ENCODE measurements at regions not wholly inside any gene's neighbourhood (a gene's known extent, or its start where the extent isn't known, plus 50 kb on each side); places are given as distances from the start of the nearest gene placed in this dataset.
"Not testable (repeated sequence)": the region's sequence is repeated elsewhere in the genome, so short reads cannot be mapped to it uniquely, and the experiment has no call there.

- not testable (repeated sequence) for H3K9me2 ChIP-seq (ENCODE audit: insufficient read depth); H3F3A ChIP-seq (replicated peaks; ENCODE audit: low read depth); H3K27ac ChIP-seq (ENCODE audit: low read depth); ATAC-seq; H4K20me1 ChIP-seq (replicated peaks; ENCODE audit: insufficient read depth); H3K4me1 ChIP-seq (ENCODE audit: insufficient read depth); H2AFZ ChIP-seq; H3K36me3 ChIP-seq (ENCODE audit: insufficient read depth); H3K79me2 ChIP-seq (replicated peaks; ENCODE audit: insufficient read depth); H3K4me2 ChIP-seq; H3K4me3 ChIP-seq; H3K4me3 Mint-ChIP-seq; H3K27me3 Mint-ChIP-seq (ENCODE audit: insufficient read depth, low read depth, poor library complexity); H3K4me1 Mint-ChIP-seq; H3K27ac Mint-ChIP-seq; H3K27me3 ChIP-seq (ENCODE audit: insufficient read depth)
- peaks cover 56% of the 10 kb centered on the region for H3K36me3 Mint-ChIP-seq (ENCODE audit: low read depth)
- TF ChIP-seq, protein P1, sequence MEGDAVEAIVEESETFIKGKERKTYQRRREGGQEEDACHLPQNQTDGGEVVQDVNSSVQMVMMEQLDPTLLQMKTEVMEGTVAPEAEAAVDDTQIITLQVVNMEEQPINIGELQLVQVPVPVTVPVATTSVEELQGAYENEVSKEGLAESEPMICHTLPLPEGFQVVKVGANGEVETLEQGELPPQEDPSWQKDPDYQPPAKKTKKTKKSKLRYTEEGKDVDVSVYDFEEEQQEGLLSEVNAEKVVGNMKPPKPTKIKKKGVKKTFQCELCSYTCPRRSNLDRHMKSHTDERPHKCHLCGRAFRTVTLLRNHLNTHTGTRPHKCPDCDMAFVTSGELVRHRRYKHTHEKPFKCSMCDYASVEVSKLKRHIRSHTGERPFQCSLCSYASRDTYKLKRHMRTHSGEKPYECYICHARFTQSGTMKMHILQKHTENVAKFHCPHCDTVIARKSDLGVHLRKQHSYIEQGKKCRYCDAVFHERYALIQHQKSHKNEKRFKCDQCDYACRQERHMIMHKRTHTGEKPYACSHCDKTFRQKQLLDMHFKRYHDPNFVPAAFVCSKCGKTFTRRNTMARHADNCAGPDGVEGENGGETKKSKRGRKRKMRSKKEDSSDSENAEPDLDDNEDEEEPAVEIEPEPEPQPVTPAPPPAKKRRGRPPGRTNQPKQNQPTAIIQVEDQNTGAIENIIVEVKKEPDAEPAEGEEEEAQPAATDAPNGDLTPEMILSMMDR (conservative IDR thresholded peaks at IDR 0.05; ENCODE audit: low read depth in 2 of 2), result peak; percentile 32 to 44
- DNase-seq (ENCODE audit: low spot score), result peak; percentile 11
- peaks cover 98% of the 10 kb centered on the region for H3K9me3 Mint-ChIP-seq
These were observed 1092.1 kb downstream of the TMEM121 start for GRCh38 chr14:106618471-106618951.

DNA sequence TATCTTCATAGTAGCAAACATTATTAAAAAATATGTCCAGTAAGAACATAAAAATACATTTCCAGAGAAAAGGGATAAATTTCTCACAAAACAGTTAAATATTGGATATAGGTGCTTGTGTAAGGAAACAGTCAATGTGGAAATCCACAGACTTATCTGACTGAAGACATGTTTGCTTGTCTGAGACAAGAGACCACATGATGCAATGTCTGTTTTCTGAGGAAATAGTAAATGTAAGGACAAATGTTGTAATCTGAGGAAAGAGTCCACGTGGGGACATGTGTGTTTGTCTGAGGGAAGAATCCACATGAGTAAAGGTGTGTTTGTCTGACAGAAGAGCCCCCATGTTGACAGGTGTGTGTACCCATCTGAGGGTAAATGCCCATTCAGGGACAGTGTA lies 1093.2 kb downstream of the TMEM121 start:
- Histone ChIP-seq H3K27me3 (ENCODE audit: insufficient read depth) (no peaks in the 10 kb centered on the region), H4K20me1 (replicated peaks; ENCODE audit: insufficient read depth) (no peaks in the 10 kb centered on the region), H3K4me2 (no peak overlapping the region), H3K4me3 (no peak overlapping the region), H3K36me3 (ENCODE audit: insufficient read depth) (no peaks in the 10 kb centered on the region; the same call in 1 of the 2 replicates), H3K9me2 (ENCODE audit: insufficient read depth) (no peaks in the 10 kb centered on the region), H2AFZ (no peak overlapping the region), H3F3A (replicated peaks; ENCODE audit: low read depth) (no peaks in the 10 kb centered on the region), H3K4me1 (ENCODE audit: insufficient read depth) (no peaks in the 10 kb centered on the region), H3K27ac (ENCODE audit: low read depth) (no peak overlapping the region), H3K79me2 (replicated peaks; ENCODE audit: insufficient read depth) (no peaks in the 10 kb centered on the region)
- Mint-ChIP-seq H3K27me3 (ENCODE audit: insufficient read depth, low read depth, poor library complexity) (peaks cover 8% of the 10 kb centered on the region), H3K4me1 (no peaks in the 10 kb centered on the region), H3K36me3 (ENCODE audit: low read depth) (peaks cover 55% of the 10 kb centered on the region), H3K4me3 (no peak overlapping the region), H3K27ac (no peak overlapping the region), H3K9me3 (peaks cover 98% of the 10 kb centered on the region)
- no peak for TF ChIP-seq CREB1 (CRISPR knock-in tag; IDR thresholded peaks at IDR 0.05; ENCODE audit: low read depth)
- TF ChIP-seq, protein P2, sequence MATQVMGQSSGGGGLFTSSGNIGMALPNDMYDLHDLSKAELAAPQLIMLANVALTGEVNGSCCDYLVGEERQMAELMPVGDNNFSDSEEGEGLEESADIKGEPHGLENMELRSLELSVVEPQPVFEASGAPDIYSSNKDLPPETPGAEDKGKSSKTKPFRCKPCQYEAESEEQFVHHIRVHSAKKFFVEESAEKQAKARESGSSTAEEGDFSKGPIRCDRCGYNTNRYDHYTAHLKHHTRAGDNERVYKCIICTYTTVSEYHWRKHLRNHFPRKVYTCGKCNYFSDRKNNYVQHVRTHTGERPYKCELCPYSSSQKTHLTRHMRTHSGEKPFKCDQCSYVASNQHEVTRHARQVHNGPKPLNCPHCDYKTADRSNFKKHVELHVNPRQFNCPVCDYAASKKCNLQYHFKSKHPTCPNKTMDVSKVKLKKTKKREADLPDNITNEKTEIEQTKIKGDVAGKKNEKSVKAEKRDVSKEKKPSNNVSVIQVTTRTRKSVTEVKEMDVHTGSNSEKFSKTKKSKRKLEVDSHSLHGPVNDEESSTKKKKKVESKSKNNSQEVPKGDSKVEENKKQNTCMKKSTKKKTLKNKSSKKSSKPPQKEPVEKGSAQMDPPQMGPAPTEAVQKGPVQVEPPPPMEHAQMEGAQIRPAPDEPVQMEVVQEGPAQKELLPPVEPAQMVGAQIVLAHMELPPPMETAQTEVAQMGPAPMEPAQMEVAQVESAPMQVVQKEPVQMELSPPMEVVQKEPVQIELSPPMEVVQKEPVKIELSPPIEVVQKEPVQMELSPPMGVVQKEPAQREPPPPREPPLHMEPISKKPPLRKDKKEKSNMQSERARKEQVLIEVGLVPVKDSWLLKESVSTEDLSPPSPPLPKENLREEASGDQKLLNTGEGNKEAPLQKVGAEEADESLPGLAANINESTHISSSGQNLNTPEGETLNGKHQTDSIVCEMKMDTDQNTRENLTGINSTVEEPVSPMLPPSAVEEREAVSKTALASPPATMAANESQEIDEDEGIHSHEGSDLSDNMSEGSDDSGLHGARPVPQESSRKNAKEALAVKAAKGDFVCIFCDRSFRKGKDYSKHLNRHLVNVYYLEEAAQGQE (IDR thresholded peaks at IDR 0.05; ENCODE audit: unreplicated experiment), result no peak
- no peak for ATAC-seq
- DNase-seq (ENCODE audit: low spot score), result no peak

GRCh38 chr14:106620368-106620767 lies 1094.0 kb downstream of the TMEM121 start:
- H3K27me3 ChIP-seq (ENCODE audit: insufficient read depth), result no peaks in the 10 kb centered on the region
- H3K9me3 Mint-ChIP-seq, result peaks cover 98% of the 10 kb centered on the region
- H3K27ac Mint-ChIP-seq, result no peak overlapping the region
- H3K4me1 ChIP-seq (ENCODE audit: insufficient read depth), result no peaks in the 10 kb centered on the region
- H3K27me3 Mint-ChIP-seq (ENCODE audit: insufficient read depth, low read depth, poor library complexity), result peaks cover 8% of the 10 kb centered on the region
- DNase-seq (ENCODE audit: low spot score) (no peak), ATAC-seq (no peak)
- H3K36me3 ChIP-seq (ENCODE audit: insufficient read depth), result no peaks in the 10 kb centered on the region; the same call in 1 of the 2 replicates
- no peaks in the 10 kb centered on the region for H4K20me1 ChIP-seq (replicated peaks; ENCODE audit: insufficient read depth)
- H3K4me1 Mint-ChIP-seq, result no peaks in the 10 kb centered on the region
- no peaks in the 10 kb centered on the region for H3K9me2 ChIP-seq (ENCODE audit: insufficient read depth)
- H3K4me3 Mint-ChIP-seq, result no peak overlapping the region
- no peak overlapping the region for H2AFZ ChIP-seq
- no peak overlapping the region for H3K4me3 ChIP-seq
- H3K36me3 Mint-ChIP-seq (ENCODE audit: low read depth), result peaks cover 58% of the 10 kb centered on the region
- H3K79me2 ChIP-seq (replicated peaks; ENCODE audit: insufficient read depth), result no peaks in the 10 kb centered on the region
- H3K4me2 ChIP-seq, result no peak overlapping the region
- no peak overlapping the region for H3K27ac ChIP-seq (ENCODE audit: low read depth)
- TF ChIP-seq, protein P2 (IDR thresholded peaks at IDR 0.05; ENCODE audit: unreplicated experiment), result no peak
- no peak for TF ChIP-seq JUNB (IDR thresholded peaks at IDR 0.05; ENCODE audit: unreplicated experiment)
- H3F3A ChIP-seq (replicated peaks; ENCODE audit: low read depth), result no peaks in the 10 kb centered on the region
